HG03354 (cell line): ENCODE measurements at regions not wholly inside any gene's neighbourhood (a gene's known extent, or its start where the extent isn't known, plus 50 kb on each side); places are given as distances from the start of the nearest gene placed in this dataset.

Experiments
- ATAC-seq: cut with Tn5 transposase; IDR thresholded peaks from one replicate; pipeline ENCODE4 v1.9.1; 2021; ENCODE audit warnings: mild to moderate bottlenecking; ENCODE audit not compliant: unreplicated experiment, poor library complexity, severe bottlenecking

DNA sequence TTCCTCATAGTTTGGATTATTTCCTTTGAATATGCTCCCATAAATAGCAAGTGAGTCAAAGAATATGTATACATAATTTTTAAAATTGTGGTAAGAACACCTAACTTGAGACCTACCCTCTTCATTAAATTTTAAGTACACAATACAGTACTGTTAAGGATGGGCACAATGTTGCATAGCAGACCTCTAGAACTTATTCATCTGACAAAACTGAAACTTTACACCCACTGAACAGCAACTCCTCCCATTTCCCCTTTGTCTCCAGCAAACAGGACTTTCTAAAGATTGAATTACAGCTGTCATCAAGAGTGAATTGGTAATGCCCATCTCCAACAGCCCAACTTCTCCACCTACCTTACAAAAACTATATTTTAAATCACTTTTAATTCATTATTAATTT, 388.9 kb downstream of the HTR1A start:
- ATAC-seq: no peak

DNA sequence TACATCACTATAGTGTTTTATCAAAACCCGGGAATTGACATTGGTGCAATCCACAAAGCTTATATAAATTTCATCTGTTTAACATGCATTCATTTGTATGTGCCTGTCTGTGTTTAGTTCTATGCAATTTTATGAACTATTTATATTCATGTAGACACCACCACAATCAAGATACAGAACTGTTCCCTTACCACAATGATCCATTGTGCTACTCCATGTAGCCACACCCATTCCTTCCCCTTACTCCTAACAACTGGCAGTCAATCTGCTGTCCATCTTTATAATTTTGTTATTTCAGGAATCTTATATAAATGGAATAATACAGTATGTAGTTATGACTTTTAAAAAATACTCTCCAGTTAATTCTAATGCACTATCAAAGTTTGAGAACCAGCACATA, 389.5 kb downstream of the HTR1A start:
- no peak for ATAC-seq

DNA sequence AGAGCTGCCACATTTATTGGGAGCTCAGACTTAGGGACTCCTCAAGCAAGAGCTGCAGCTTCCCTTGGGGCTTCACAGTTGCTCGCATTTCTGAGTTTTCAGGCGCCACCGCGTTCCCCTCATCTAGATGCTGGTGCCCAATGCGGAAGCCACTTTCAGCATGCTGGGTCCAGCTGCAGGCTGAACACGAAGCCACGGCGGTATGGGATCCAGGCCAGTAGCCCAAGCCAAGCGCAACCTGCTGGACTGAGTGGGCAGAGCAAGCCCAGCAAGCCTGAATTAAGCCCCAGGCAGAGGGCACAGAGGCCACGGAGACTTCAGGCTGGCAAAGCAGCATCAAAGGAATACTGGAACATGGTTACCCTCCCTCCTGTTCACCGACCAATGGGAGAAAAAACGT, 391.5 kb downstream of the HTR1A start:
- no peak for ATAC-seq

DNA sequence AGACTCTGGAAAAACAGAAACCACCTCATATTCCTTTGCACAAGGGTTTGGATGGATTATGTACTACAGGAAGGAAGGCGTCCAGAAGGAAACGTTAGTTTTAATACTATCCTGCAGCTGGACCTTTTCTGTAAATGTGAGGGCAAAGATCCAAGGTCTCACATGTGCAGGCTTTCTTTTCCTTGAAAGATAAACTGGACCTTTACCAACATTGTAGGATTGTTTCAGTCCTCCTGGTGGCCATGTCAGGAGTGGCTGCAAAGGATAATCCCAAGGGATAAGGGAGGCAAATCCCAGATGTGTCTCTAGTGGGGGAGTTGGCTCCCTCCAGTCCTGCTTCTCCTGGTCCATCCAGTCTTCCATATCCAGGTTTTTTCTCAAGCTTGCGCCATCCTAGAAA, 397.5 kb downstream of the HTR1A start:
- no peak for ATAC-seq

DNA sequence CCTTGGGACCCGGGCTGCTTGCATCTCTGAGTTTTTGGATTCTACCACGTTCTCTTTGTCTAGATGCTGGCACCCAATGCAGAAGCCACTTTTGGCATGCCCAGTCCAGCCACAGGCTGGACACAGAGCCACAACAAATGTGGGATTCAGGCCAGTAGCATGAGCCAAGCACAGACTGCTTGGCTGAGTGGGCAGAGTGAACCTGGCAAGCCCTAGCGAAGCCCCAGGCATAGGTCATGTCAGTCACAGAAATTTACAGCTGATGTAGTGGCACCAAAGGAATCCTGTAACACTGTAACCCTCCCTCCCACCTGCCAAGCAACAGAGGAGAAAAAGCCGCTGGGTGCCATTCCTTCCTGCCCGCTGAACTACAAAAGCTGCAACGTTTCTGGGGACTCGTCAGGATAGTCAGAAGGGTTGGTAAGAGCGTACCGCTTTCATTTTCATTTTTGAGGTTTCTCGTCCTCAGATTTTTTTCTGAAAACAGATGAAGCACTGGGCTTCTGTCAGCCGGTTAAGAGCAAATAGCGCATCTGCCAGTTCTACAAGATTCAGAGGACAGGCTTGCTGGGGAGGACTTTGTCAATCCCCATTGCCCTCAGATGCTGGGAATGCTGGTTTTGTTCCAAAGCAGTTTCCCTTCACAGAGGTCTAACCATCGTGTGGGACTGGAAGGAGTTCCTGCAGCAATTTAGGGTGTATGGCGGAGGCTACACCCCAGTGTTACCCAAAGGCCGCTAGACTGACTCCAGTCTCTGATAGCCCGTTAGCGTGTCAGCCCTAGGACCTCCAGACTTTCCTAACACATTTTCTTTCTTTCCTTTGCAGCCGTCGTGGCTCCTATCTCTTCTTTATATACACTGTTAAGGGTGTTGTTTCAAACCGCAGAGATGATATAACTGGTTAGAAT, 399.0 kb downstream of the HTR1A start:
- no peak for ATAC-seq

DNA sequence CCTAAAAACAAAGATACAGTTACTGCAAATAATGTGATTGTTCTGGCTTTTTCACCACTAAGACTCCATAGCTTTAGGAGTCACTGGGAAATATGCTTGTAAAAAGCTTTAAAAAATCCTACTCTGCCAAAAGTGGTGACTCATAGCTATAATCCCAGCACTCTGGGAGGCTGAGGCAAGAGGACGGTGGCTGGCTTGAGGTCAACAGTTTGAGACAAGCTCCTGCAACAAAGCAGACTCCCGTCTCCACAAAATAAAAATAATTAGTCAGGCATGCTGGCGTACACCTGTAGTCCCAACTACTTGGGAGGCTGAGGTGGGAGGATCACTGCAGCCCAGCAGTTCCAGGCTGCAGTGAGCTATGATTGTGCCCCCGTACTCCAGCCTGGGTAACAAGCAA, 406.4 kb downstream of the HTR1A start:
- no peak for ATAC-seq

DNA sequence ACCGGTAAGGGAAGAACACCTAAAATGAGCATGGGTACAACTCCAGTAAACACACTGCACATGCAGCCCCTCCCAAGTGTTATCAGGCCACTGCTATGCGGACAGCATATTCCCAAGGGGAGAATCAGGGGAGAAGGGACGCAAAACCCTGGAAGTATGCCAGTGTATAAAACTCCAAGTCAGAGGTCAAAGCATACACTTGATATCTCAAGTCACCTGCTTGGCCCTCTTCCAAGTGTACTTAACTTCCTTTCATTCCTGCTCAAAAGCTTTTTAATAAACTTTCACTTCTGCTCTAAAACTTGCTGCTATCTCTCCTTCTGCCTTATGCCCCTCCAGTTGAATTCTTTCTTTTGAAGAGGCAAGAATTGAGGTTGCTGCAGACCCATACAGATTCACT, 408.1 kb downstream of the HTR1A start:
- ATAC-seq: no peak

DNA sequence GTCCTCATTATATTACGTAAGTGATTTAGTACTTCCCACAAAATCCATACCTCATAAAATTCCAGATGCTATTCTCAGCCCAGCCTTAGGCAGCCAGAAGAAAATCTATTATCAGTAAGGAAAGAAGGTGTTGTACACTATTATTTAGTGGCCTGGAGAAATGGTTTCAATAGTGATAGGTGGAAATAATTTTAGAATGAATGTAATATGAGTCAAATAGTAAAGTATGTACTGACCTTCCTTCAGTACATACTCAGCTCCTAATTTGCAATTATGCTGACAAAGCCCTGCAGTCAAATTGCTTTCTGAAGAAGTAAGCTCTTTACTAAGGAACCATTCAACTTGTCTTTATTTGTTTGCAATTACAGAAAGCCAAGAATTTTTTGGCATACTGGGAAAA, 409.2 kb downstream of the HTR1A start:
- no peak for ATAC-seq

DNA sequence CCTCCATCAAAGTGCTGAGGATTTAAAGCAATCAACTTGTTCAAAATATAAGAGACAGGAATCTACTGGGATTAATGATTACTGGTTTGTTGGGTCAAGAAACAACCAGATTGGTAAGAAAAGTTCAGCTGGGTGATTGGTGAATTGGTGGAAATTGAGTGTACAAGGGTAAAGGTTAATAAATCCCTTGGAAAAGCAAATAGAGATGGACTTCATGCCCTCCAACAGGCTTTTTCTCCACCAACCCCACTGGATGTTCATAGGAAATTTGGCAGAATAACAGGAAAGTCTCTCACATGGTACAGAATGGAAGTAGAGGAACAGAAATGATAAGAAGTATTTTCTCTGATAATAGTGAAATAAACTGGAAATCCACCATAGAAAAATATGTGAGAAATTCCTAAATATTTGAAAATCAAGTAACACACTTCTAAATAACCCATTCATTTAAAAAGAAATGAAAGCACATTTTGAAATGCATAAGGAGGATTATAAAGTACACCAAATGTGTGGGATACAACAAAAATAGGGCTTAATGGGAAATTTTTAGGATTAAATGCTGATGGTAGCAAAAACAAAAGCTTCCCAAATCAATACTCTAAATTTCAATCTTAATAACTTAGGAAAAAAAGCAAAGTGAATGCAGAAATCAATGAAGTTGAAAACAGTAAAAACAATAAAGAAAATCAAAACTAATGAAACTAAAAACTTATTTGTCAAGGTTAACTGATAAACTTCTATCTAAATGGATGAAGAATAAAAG, 426.2 kb downstream of the HTR1A start:
- ATAC-seq: no peak

DNA sequence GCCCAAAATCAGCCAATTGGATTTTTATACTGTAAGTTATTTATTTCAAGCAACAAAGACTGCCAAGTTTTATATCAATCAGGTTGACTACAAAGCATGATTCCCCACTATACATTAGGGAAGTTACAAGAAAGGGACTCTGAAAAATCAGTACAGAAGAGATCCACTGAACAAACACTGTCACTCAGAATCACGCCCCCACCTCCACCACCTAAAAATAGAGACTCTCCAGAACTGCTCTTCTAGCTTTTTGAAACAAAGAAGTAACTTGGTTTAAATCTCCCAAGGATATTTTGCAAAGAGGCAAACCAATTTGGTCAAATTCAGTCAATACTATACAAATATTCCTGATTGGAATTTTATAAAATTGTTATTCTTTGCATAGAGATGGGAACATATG, 438.0 kb downstream of the HTR1A start:
- no peak for ATAC-seq

DNA sequence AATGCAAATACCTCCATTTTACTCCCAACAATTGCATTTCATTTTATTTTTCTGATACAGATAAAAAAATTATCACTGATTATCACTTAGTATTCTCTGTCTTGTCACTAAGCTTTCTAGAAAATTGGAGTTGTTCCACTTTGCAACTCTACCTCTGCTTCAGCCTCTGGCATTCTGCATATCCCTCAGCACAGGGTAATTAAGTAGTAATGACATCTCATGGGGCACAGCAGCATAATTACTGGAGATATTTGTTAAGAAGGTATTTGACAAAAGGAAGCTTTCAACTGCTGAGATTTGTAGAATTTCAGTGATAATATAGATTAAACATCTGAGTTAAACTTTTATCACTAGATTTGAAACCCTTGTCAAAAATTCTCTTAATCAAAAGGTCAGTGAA, 446.2 kb downstream of the HTR1A start:
- ATAC-seq: no peak

DNA sequence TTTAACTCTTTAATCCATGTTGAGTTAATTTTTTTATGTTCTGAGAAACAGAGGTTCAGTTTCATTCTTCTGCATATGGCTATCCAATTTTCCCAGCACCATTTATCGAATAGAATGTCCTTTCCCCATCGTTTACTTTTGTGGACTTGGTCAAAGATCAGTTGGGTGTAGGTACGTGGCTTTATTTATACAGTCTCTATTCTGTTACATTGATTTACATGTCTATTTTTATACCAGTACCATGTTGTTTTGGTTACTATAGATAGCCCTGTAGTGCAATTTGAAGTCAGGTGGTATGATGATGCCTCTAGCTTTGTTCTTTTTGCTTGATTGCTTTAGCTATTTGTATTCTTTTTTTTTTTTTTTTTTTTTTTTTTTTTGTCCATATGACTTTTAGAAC, 462.0 kb downstream of the HTR1A start:
- ATAC-seq: no peak

DNA sequence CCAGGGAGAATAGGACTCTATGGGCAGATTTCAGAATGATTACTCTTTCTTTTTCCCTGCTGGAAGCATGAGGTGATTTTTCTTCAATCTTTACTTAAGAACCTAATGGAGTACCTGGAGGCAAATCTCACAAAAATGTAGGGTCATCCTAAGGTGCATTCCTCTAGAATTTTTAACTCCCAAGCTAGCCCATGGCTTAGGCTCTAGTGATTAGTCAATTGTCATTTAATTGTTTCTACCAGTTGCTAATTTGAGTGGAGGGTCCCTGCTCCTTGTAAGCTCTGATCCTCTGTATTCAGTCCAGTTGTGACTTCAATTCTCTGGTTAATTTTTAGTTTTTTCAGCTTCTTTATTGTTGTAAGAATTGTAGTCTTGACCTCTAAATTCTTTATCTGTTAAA, 467.0 kb downstream of the HTR1A start:
- ATAC-seq: no peak

DNA sequence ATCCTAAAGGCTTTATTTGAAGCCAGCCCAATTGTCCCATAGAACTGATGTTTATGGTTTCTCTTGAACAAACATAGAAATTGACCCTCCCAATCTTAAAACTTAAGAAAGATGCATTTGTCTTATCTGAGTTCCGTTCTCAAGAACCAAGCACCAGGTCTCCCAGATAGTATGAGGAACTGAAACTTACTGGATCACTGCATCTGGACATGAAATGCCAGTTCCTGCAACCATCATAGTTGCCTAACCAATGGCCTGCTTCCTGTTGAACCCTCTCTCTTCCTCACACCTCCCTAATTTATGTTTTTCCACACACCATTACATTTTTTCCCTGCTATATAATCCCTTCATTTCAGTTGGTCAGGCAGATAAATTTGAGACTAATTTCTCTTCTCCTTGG, 478.9 kb downstream of the HTR1A start:
- no peak for ATAC-seq

DNA sequence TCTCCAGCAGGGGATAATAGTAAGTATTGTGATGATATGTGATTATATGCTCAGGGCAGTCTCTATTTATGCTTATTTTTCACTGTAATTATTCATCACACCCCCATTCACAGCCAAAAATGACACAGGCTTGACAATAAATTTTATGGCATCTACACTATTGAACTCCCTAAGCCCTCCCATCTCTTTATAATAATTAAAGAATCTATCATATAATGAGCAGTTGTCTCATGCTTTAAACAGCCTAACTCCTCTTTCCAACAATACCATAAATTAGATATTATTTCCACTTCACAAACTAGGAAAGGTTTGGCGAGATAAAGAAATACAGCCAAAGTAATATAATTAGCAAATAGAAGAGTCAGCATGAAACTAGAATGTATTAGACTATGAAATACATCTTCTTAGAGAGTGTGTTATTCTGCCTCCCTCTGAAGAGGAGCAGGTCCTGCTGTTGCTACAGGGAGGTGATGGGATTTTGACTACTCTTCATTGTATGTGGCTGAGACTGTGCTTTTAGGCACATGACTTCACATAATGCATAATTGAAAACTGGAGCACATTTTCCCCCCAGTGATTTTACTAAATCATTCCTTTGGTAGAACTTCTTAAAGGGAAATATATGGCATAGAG, 488.8 kb downstream of the HTR1A start:
- no peak for ATAC-seq

DNA sequence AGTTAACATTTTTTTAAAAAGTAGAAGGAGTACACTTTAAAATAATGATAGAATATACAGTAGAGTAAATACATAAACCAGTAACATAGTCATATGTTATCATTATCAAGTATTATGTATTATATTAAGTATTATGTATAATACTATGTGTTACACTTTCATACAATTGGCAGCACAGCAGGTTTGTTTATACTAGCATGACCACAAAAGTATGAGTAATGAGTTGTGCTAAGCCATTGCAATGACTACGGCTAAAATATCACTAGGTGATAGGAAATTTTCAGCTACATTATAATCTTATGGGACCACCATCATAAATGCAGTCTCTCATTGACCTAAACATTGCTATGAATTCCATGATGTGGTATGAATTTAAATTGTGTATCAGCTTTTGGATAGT, 506.0 kb downstream of the HTR1A start:
- no peak for ATAC-seq

DNA sequence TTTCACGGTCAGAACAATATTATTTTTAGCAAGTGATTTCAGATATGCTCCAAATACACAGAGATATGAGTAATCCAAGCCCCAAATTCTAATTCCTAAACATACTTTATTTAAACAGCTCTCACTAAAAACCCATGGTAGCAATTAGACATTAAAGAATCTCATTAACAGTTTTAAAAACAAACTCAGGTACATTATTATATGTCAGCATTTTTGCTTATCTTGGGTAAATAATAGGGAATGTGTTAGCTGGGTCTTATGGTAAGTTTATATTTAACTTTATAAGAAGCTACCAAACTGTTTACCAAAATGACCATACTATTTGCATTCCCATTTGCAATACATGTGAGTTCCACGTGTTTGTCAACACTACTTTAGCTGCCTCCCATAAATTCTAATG, 511.1 kb downstream of the HTR1A start:
- ATAC-seq: no peak

DNA sequence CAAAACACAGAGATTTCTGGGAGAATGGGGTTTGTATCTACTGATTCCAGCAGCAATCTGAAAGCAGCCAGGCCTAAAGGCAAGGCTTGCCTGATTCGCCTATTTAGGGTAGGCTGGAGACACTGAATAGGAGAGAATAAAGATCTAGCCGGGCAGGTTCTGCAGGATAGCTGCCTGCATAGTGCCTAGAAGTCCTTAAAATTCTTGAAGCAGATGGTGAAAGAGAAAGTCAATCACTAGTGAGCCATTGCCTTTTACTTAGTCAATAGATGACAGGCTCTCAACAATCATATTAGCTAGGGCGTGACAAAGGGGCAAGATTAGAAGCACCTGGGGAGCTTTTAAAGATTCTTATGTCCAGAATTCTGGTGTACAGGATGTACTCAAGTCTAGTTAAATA, 522.7 kb downstream of the HTR1A start:
- no peak for ATAC-seq

DNA sequence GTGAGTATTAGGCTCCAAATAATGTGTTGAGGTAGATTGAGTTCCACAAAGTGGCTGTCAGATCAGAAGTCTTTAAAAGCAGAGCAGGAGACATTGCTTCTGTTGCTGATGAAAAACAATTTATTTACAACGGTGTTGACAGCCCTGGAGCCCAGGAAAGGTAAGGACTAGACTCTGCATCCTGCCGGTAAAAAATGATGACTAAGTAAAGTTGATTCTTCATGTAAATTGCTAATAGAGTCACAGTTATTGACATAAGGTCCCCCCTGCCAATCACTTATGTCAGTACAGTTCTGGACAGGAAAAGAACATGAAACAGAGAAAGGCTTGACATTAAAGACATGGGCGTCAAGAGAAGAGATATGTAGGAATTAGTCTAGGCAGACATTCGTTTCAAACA, 552.5 kb downstream of the HTR1A start:
- ATAC-seq: no peak

DNA sequence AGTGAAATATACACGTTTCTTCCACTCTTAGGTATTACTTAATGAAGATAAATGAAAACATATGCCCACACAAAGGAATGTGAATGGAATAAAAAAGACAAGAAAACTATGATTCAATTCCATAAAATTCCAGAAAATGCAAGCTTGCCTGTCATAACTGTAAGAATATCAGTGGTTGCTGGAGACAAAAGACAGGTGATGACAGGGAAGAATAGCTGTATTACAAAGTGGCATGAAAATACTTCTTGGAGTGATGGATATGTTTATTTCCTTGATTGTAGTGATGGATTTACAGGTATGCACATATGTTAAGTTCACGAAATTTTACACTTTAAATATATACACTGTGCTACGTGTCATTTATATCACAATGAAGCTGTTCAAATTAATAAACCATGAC, 553.3 kb downstream of the HTR1A start:
- no peak for ATAC-seq
